B cell (primary cell): ENCODE measurements at regions not wholly inside any gene's neighbourhood (a gene's known extent, or its start where the extent isn't known, plus 50 kb on each side); places are given as distances from the start of the nearest gene placed in this dataset.

Experiments
- ATAC-seq: fragments of 200-7000 bp; cut with Tn5 transposase; one replicate; pipeline ENCODE4 v1.10.0; 2021; ENCODE audit warnings: low read depth, mild to moderate bottlenecking, moderate number of reproducible peaks, moderate library complexity
- CTCF ChIA-PET: fragments of 350-600 bp; sonication (Branson Sonifier 250); formaldehyde crosslinking; loops from one replicate; lab custom pipeline; 2021; ENCODE audit warnings: antibody characterized with exemption, inconsistent platforms; lab: Charles Lee
- POLR2A ChIA-PET: fragments of 350-600 bp; sonication (Branson Sonifier 250); formaldehyde crosslinking; loops from one replicate; lab custom pipeline; 2021; ENCODE audit warnings: antibody characterized with exemption; lab: Charles Lee
- DNase-seq: peaks from one replicate; pipeline ENCODE4 v3.0.0; 2013
- H2AFZ ChIP-seq: 2 replicates; pipeline ENCODE4 v1.6.1; 2012; ENCODE audit warnings: mild to moderate bottlenecking, low read depth, low read length; ENCODE audit not compliant: insufficient read depth, poor library complexity, severe bottlenecking
- H3K27ac ChIP-seq, 2 donors: 1 replicate in 1 of 2; 2 replicates in 1 of 2; pipeline ENCODE4 v1.5.1; 2012 to 2013; ENCODE audit warnings: low read length in 2 of 2, mild to moderate bottlenecking in 2 of 2, moderate library complexity in 1 of 2
- H3K27me3 ChIP-seq, 4 experiments: fragments of 200-600 bp in 1 of 4; sonication (generic) in 1 of 4; replicated peaks in 1 of 4; 1 replicate in 2 of 4; 2 replicates in 2 of 4; pipeline versions ENCODE4 v1.6.1 to v1.7.0; 2013 to 2016; ENCODE audit warnings: low read length in 3 of 4, mild to moderate bottlenecking in 2 of 4, mixed read lengths in 1 of 4, moderate library complexity in 1 of 4; ENCODE audit not compliant: insufficient read depth in 4 of 4, control insufficient read depth in 3 of 4; ENCODE audit errors: control extremely low read depth in 1 of 4
- H3K36me3 ChIP-seq, 2 experiments: replicated peaks in 1 of 2; 1 replicate in 1 of 2; 2 replicates in 1 of 2; pipeline versions ENCODE4 v1.6.1 to v1.7.1; 2013; ENCODE audit warnings: low read length in 1 of 2; ENCODE audit not compliant: insufficient read depth in 2 of 2, control insufficient read depth in 1 of 2; ENCODE audit errors: control extremely low read depth in 1 of 2, extremely low read depth in 1 of 2
- H3K4me1 ChIP-seq, 2 donors: fragments of 200-600 bp in 1 of 2; sonication (generic) in 1 of 2; 1 replicate in 1 of 2; 2 replicates in 1 of 2; pipeline versions ENCODE4 v1.5.1 to v1.6.1; 2013 to 2017; ENCODE audit warnings: low read length in 2 of 2; ENCODE audit not compliant: control insufficient read depth in 2 of 2, insufficient read depth in 2 of 2
- H3K4me2 ChIP-seq: replicated peaks from 2 replicates; pipeline ENCODE3; 2012; ENCODE audit warnings: mild to moderate bottlenecking, low read depth, low read length; ENCODE audit not compliant: poor library complexity, severe bottlenecking
- H3K4me3 ChIP-seq, 5 experiments: fragments of 200-600 bp in 1 of 5; sonication (generic) in 1 of 5; 1 replicate in 3 of 5; 2 replicates in 2 of 5; pipeline versions ENCODE4 v1.5.1 to v1.7.0; 2011 to 2016; ENCODE audit warnings: low read length in 4 of 5, mild to moderate bottlenecking in 4 of 5, low read depth in 2 of 5, control low read depth in 1 of 5, moderate library complexity in 1 of 5; ENCODE audit not compliant: insufficient read depth in 1 of 5; ENCODE audit errors: control extremely low read depth in 1 of 5, extremely low read depth in 1 of 5
- H3K79me2 ChIP-seq: fragments of 200-600 bp; sonication (generic); one replicate; pipeline ENCODE4 v1.6.0; 2016; ENCODE audit warnings: low read length; ENCODE audit not compliant: control insufficient read depth, insufficient read depth
- H3K9ac ChIP-seq: fragments of 200-600 bp; sonication (generic); 2 replicates; pipeline ENCODE4 v1.6.1; 2017; ENCODE audit warnings: mild to moderate bottlenecking, low read length, moderate library complexity
- H3K9me3 ChIP-seq, 3 donors: one replicate each; pipeline versions ENCODE4 v1.6.1 to v1.7.1; 2013; ENCODE audit warnings: low read length in 2 of 3; ENCODE audit not compliant: control insufficient read depth in 2 of 3, insufficient read depth in 1 of 3; ENCODE audit errors: control extremely low read depth in 1 of 3
- H4K20me1 ChIP-seq: 2 replicates; pipeline ENCODE4 v1.6.0; 2012; ENCODE audit warnings: mild to moderate bottlenecking, low read length; ENCODE audit not compliant: insufficient read depth, control insufficient read depth, poor library complexity, severe bottlenecking
- H3K27ac Mint-ChIP-seq: one replicate; pipeline ENCODE4 v1.8.0; 2021; ENCODE audit warnings: mixed read lengths
- H3K27me3 Mint-ChIP-seq: one replicate; pipeline ENCODE4 v1.8.0; 2021; ENCODE audit warnings: mixed read lengths
- H3K4me1 Mint-ChIP-seq: one replicate; pipeline ENCODE4 v1.8.0; 2021; ENCODE audit warnings: mixed read lengths
- H3K4me3 Mint-ChIP-seq: one replicate; pipeline ENCODE4 v1.8.0; 2021; ENCODE audit warnings: mixed read lengths
- H3K9me3 Mint-ChIP-seq: one replicate; pipeline ENCODE4 v1.8.0; 2022; ENCODE audit warnings: mixed read lengths; ENCODE audit not compliant: insufficient read depth
- CTCF ChIP-seq: fragments of 200-600 bp; IDR thresholded peaks from one replicate; pipeline ENCODE4 v1.8.0; 2022; ENCODE audit warnings: antibody characterized with exemption, mild to moderate bottlenecking
- EZH2 ChIP-seq: IDR thresholded peaks from 2 replicates; pipeline ENCODE4 v1.6.1; 2012; ENCODE audit warnings: borderline replicate concordance, low read depth, mild to moderate bottlenecking, moderate library complexity, low read length; ENCODE audit not compliant: insufficient read depth, poor library complexity, severe bottlenecking
- WGBS: methylation state at CpG from one replicate; pipeline ENCODE4 v1.1.5; 2013; ENCODE audit warnings: missing lambda C conversion rate; ENCODE audit not compliant: insufficient coverage; 5-methylcytosine and 5-hydroxymethylcytosine counted together
- intact Hi-C: fragments of 100-400 bp; cut with micrococcal nuclease; formaldehyde crosslinking; loops from one replicate; pipeline ENCODE4 v1.10.0; 2022

GRCh38 chr11:79758325-79758724, 317.5 kb upstream of the TENM4 start:
- Mint-ChIP-seq H3K27ac (no peak overlapping the region), H3K4me1 (no peaks in the 10 kb centered on the region), H3K4me3 (no peak overlapping the region), H3K27me3 (no peaks in the 10 kb centered on the region), H3K9me3 (peaks cover 1% of the 10 kb centered on the region)
- H3K27me3 ChIP-seq: no peaks in the 10 kb centered on the region
- no peak for TF ChIP-seq EZH2
- no peak for TF ChIP-seq CTCF
- H3K9ac ChIP-seq: no peak overlapping the region
- DNase-seq (no peak), ATAC-seq (no peak)
- CTCF ChIA-PET: no interaction called here
- peaks cover 0 to 1% (median 0%) of the 10 kb centered on the region in 3 donors for H3K9me3 ChIP-seq
- H3K4me3 ChIP-seq: no peak overlapping the region
- no CpG with 5 or more reads among the region's 2 CpGs for WGBS
- H2AFZ ChIP-seq: no peak overlapping the region
- H3K79me2 ChIP-seq: no peaks in the 10 kb centered on the region
- intact Hi-C loops: no loop called here
- no peak overlapping the region for H3K4me2 ChIP-seq
- H3K27ac ChIP-seq: no peak overlapping the region
- no peaks in the 10 kb centered on the region for H4K20me1 ChIP-seq
- POLR2A ChIA-PET: no interaction called here
- H3K4me1 ChIP-seq: no peaks in the 10 kb centered on the region
- no peaks in the 10 kb centered on the region for H3K36me3 ChIP-seq

- Histone ChIP-seq H3K27me3 (no peaks in the 10 kb centered on the region), H3K9ac (no peak overlapping the region), H3K79me2 (no peaks in the 10 kb centered on the region), H3K27ac (no peak overlapping the region), H3K4me2 (no peak overlapping the region), H2AFZ (no peak overlapping the region), H3K36me3 (no peaks in the 10 kb centered on the region), H3K4me3 (no peak overlapping the region), H3K4me1 (no peaks in the 10 kb centered on the region), H4K20me1 (no peaks in the 10 kb centered on the region), H3K9me3 (no peaks in the 10 kb centered on the region)
- Mint-ChIP-seq H3K27me3 (no peaks in the 10 kb centered on the region), H3K4me1 (no peaks in the 10 kb centered on the region), H3K27ac (no peak overlapping the region), H3K4me3 (no peak overlapping the region), H3K9me3 (no peaks in the 10 kb centered on the region)
- ChIA-PET POLR2A (no interaction called here), CTCF (no interaction called here)
- intact Hi-C loops: no loop called here
- no CpG with 5 or more reads among the region's 1 CpG for WGBS
- no peak for ATAC-seq
- TF ChIP-seq EZH2 (no peak), CTCF (no peak)
- DNase-seq: no peak
Observed at GRCh38 chr11:79747406-79747805, 306.6 kb upstream of the TENM4 start.
